Lower lobe of right lung (tissue), 2 donors: ENCODE measurements at regions not wholly inside any gene's neighbourhood (a gene's known extent, or its start where the extent isn't known, plus 50 kb on each side); places are given as distances from the start of the nearest gene placed in this dataset.

Source experiments
- ATAC-seq, 2 donors: fragments of 200-7000 bp; cut with Tn5 transposase; one replicate each; pipeline ENCODE4 v1.9.1; 2020 to 2022; ENCODE audit warnings: mild to moderate bottlenecking in 2 of 2, moderate library complexity in 2 of 2
- DNase-seq: peaks from one replicate; pipeline ENCODE4 v3.0.0-alpha.2; 2020
- H3K27ac ChIP-seq: fragments of 200-600 bp; one replicate; pipeline ENCODE4 v1.8.0; 2022
- H3K27me3 ChIP-seq: fragments of 200-600 bp; one replicate; pipeline ENCODE4 v1.8.0; 2022; ENCODE audit warnings: low read depth
- H3K36me3 ChIP-seq: fragments of 200-600 bp; one replicate; pipeline ENCODE4 v1.8.0; 2022; ENCODE audit warnings: mild to moderate bottlenecking
- H3K4me1 ChIP-seq: fragments of 200-600 bp; one replicate; pipeline ENCODE4 v1.8.0; 2022
- H3K4me3 ChIP-seq: fragments of 200-600 bp; one replicate; pipeline ENCODE4 v1.8.0; 2022; ENCODE audit warnings: mild to moderate bottlenecking
- H3K9me3 ChIP-seq: fragments of 200-600 bp; one replicate; pipeline ENCODE4 v1.8.0; 2022
- CTCF ChIP-seq: fragments of 200-600 bp; IDR thresholded peaks from one replicate; pipeline ENCODE4 v1.8.0; 2022; ENCODE audit warnings: antibody characterized with exemption, mild to moderate bottlenecking
- intact Hi-C: fragments of 100-400 bp; cut with DNase I; formaldehyde crosslinking; loops from one replicate; pipeline ENCODE4 v1.11.0; 2022
- donor health status: DM: no; HTN: yes; CAD: no; lungs with severe emphysema.

GRCh38 chr10:105868935-105869334, 1227.8 kb downstream of the SORCS3 start:
- Histone ChIP-seq H3K27me3 (no peaks in the 10 kb centered on the region), H3K4me1 (no peaks in the 10 kb centered on the region), H3K27ac (no peak overlapping the region), H3K9me3 (peaks cover 8% of the 10 kb centered on the region), H3K36me3 (no peaks in the 10 kb centered on the region), H3K4me3 (no peak overlapping the region)
- TF ChIP-seq CTCF = no peak
- intact Hi-C loops = no loop called here
- ATAC-seq (peak; percentile 34 to 61), DNase-seq (no peak)

GRCh38 chr10:105864854-105865253, 1223.8 kb downstream of the SORCS3 start:
- Histone ChIP-seq H3K27ac (no peak overlapping the region), H3K27me3 (no peaks in the 10 kb centered on the region), H3K36me3 (no peaks in the 10 kb centered on the region), H3K4me3 (no peak overlapping the region), H3K9me3 (no peaks in the 10 kb centered on the region), H3K4me1 (no peaks in the 10 kb centered on the region)
- intact Hi-C loops = no loop called here
- TF ChIP-seq CTCF = no peak
- DNase-seq (no peak), ATAC-seq (no peak)

- Histone ChIP-seq H3K4me3 (no peak overlapping the region), H3K9me3 (no peaks in the 10 kb centered on the region), H3K4me1 (peaks cover 5% of the 10 kb centered on the region), H3K27ac (no peak overlapping the region), H3K36me3 (no peaks in the 10 kb centered on the region), H3K27me3 (no peaks in the 10 kb centered on the region)
- ATAC-seq (peak; percentile 76 to 88), DNase-seq (no peak)
- intact Hi-C loops = no loop called here
- no peak for TF ChIP-seq CTCF
Observed at GRCh38 chr10:105857268-105858264, 1216.5 kb downstream of the SORCS3 start.

GRCh38 chr10:105855791-105856190, 1214.7 kb downstream of the SORCS3 start:
- Histone ChIP-seq H3K36me3 (no peaks in the 10 kb centered on the region), H3K4me1 (peaks cover 5% of the 10 kb centered on the region), H3K9me3 (no peaks in the 10 kb centered on the region), H3K27ac (no peak overlapping the region), H3K4me3 (no peak overlapping the region), H3K27me3 (no peaks in the 10 kb centered on the region)
- intact Hi-C loops = no loop called here
- no peak for TF ChIP-seq CTCF
- DNase-seq (no peak), ATAC-seq (no peak)

GRCh38 chr10:105844676-105845570, 1203.8 kb downstream of the SORCS3 start:
- Histone ChIP-seq H3K9me3 (no peaks in the 10 kb centered on the region), H3K27ac (no peak overlapping the region), H3K27me3 (no peaks in the 10 kb centered on the region), H3K4me3 (no peak overlapping the region), H3K4me1 (no peaks in the 10 kb centered on the region), H3K36me3 (no peaks in the 10 kb centered on the region)
- ATAC-seq (no peak), DNase-seq (no peak)
- intact Hi-C loops = no loop called here
- TF ChIP-seq CTCF = no peak
